SK-N-SH treated with all-trans-retinoic acid at 6 μM for 48 hours (cell line): ENCODE measurements at regions not wholly inside any gene's neighbourhood (a gene's known extent, or its start where the extent isn't known, plus 50 kb on each side); places are given as distances from the start of the nearest gene placed in this dataset.

Experiments used
- ATAC-seq: fragments of 200-7000 bp; cut with Tn5 transposase; 3 replicates; pipeline ENCODE4 v1.9.1; 2020; ENCODE audit warnings: mild to moderate bottlenecking, moderate library complexity
- BACH2 ChIP-seq: fragments of 250-450 bp; sonication (Bioruptor Pico); IDR thresholded peaks from 2 replicates; pipeline ENCODE4 v1.9.0; 2021; ENCODE audit warnings: mild to moderate bottlenecking, borderline replicate concordance
- CREB5 ChIP-seq: fragments of 250-450 bp; sonication (Bioruptor Pico); IDR thresholded peaks from 2 replicates; pipeline ENCODE4 v1.5.1; 2020; ENCODE audit warnings: low read depth, mild to moderate bottlenecking, moderate library complexity
- CSDC2 ChIP-seq: fragments of 250-450 bp; sonication (Bioruptor Pico); IDR thresholded peaks from 2 replicates; pipeline ENCODE4 v1.5.0; 2020; ENCODE audit warnings: mild to moderate bottlenecking, moderate library complexity
- CSRNP3 ChIP-seq: fragments of 250-450 bp; sonication (Bioruptor Pico); IDR thresholded peaks from 2 replicates; pipeline ENCODE4 v1.5.1; 2021; ENCODE audit warnings: mild to moderate bottlenecking, moderate library complexity
- GLIS3 ChIP-seq: fragments of 250-450 bp; sonication (Bioruptor Pico); IDR thresholded peaks from 2 replicates; pipeline ENCODE4 v1.5.0; 2020; ENCODE audit warnings: mild to moderate bottlenecking, moderate library complexity
- ISL1 ChIP-seq: fragments of 250-450 bp; sonication (Bioruptor Pico); IDR thresholded peaks from 2 replicates; pipeline ENCODE4 v2.1.2; 2022; ENCODE audit warnings: mild to moderate bottlenecking, moderate library complexity
- OSR1 ChIP-seq: fragments of 250-450 bp; sonication (Bioruptor Pico); IDR thresholded peaks from 2 replicates; pipeline ENCODE4 v1.8.0; 2022; ENCODE audit warnings: moderate library complexity, mild to moderate bottlenecking, inconsistent platforms
- PATZ1 ChIP-seq: fragments of 250-450 bp; sonication (Bioruptor Pico); IDR thresholded peaks from 2 replicates; pipeline ENCODE4 v1.8.0; 2020; ENCODE audit warnings: mild to moderate bottlenecking, moderate library complexity, borderline replicate concordance
- POU6F1 ChIP-seq: fragments of 250-450 bp; sonication (Bioruptor Pico); IDR thresholded peaks from 2 replicates; pipeline ENCODE4 v1.8.0; 2021; ENCODE audit warnings: low read depth, mild to moderate bottlenecking, moderate library complexity, borderline replicate concordance
- PPARA ChIP-seq: fragments of 250-450 bp; sonication (Bioruptor Pico); IDR thresholded peaks from 2 replicates; pipeline ENCODE4 v1.5.0; 2020; ENCODE audit warnings: mild to moderate bottlenecking, borderline replicate concordance
- RARB ChIP-seq: fragments of 250-450 bp; sonication (Bioruptor Pico); IDR thresholded peaks from 2 replicates; pipeline ENCODE4 v1.8.0; 2021; ENCODE audit warnings: mild to moderate bottlenecking, moderate library complexity
- SNAI2 ChIP-seq: fragments of 250-450 bp; sonication (Bioruptor Pico); IDR thresholded peaks from 2 replicates; pipeline ENCODE4 v1.5.0; 2020; ENCODE audit warnings: mild to moderate bottlenecking, moderate library complexity
- TCF4 ChIP-seq: fragments of 250-450 bp; sonication (Bioruptor Pico); IDR thresholded peaks from 2 replicates; pipeline ENCODE4 v1.8.0; 2021; ENCODE audit warnings: mild to moderate bottlenecking, moderate library complexity, borderline replicate concordance
- TOX ChIP-seq: fragments of 250-450 bp; sonication (Bioruptor Pico); IDR thresholded peaks from 2 replicates; pipeline ENCODE4 v1.8.0; 2021; ENCODE audit warnings: mild to moderate bottlenecking, moderate library complexity, borderline replicate concordance
- ZC3H10 ChIP-seq: fragments of 250-450 bp; sonication (Bioruptor Pico); IDR thresholded peaks from 2 replicates; pipeline ENCODE4 v1.5.1; 2021; ENCODE audit warnings: mild to moderate bottlenecking, moderate library complexity
- ZFP3 ChIP-seq: fragments of 250-450 bp; sonication (Bioruptor Pico); IDR thresholded peaks from 2 replicates; pipeline ENCODE4 v1.5.0; 2020; ENCODE audit warnings: mild to moderate bottlenecking, moderate library complexity
- ZFP30 ChIP-seq: fragments of 450-650 bp; formaldehyde crosslinking; IDR thresholded peaks from 2 replicates; pipeline ENCODE4 v1.5.0; 2022; ENCODE audit warnings: mild to moderate bottlenecking, moderate library complexity
- ZNF565 ChIP-seq: fragments of 450-650 bp; formaldehyde crosslinking; conservative IDR thresholded peaks from 2 replicates; pipeline ENCODE4 v1.5.0; 2020; ENCODE audit warnings: low read depth, mild to moderate bottlenecking, moderate library complexity
- ZNF70 ChIP-seq: fragments of 450-650 bp; formaldehyde crosslinking; IDR thresholded peaks from 2 replicates; pipeline ENCODE4 v1.5.0; 2020; ENCODE audit warnings: mild to moderate bottlenecking, moderate library complexity
- ZNF8 ChIP-seq: fragments of 450-650 bp; formaldehyde crosslinking; IDR thresholded peaks from 2 replicates; pipeline ENCODE4 v1.5.0; 2020; ENCODE audit warnings: mild to moderate bottlenecking, moderate library complexity

GRCh38 chr15:31469786-31470525 is 143.3 kb downstream of the KLF13 start:
- no peak for ATAC-seq
- TF ChIP-seq ZFP3 (CRISPR knock-in tag) (no peak), ZNF565 (CRISPR knock-in tag) (no peak), PATZ1 (no peak), BACH2 (no peak), TOX (CRISPR knock-in tag) (no peak), SNAI2 (no peak), OSR1 (CRISPR knock-in tag) (no peak), PPARA (CRISPR knock-in tag) (no peak), TCF4 (CRISPR knock-in tag) (no peak), ZNF70 (no peak), RARB (CRISPR knock-in tag) (no peak), CSDC2 (CRISPR knock-in tag) (no peak), ZNF8 (CRISPR knock-in tag) (no peak), ZFP30 (CRISPR knock-in tag) (no peak), CREB5 (no peak)
- TF ChIP-seq, all 23 proteins: peak for 0

GRCh38 chr15:31470756-31471155 is 144.1 kb downstream of the KLF13 start:
- no peak for TF ChIP-seq TOX (CRISPR knock-in tag)
- ATAC-seq, result no peak

- TF ChIP-seq CSRNP3 (no peak), PATZ1 (no peak), POU6F1 (no peak), PPARA (CRISPR knock-in tag) (no peak), OSR1 (CRISPR knock-in tag) (no peak), ZNF565 (CRISPR knock-in tag) (no peak), TCF4 (CRISPR knock-in tag) (no peak), GLIS3 (no peak), ZFP3 (CRISPR knock-in tag) (no peak), ISL1 (no peak), ZC3H10 (CRISPR knock-in tag) (no peak), CREB5 (no peak), SNAI2 (no peak), CSDC2 (CRISPR knock-in tag) (no peak)
- TF ChIP-seq, all 23 proteins: peak for 0
- peak; percentile 37; the same call in 2 of the 3 replicates for ATAC-seq
These were observed 145.2 kb downstream of the KLF13 start for GRCh38 chr15:31471731-31472430.
